Activated T-cell treated with anti-CD3 and anti-CD28 coated beads, Interleukin-2, amount 50 U/mL, for 4 hours (primary cell): ENCODE measurements at regions not wholly inside any gene's neighbourhood (a gene's known extent, or its start where the extent isn't known, plus 50 kb on each side); places are given as distances from the start of the nearest gene placed in this dataset.

ENCODE experiments used
- ATAC-seq, 2 donors: fragments of 200-7000 bp; cut with Tn5 transposase; one replicate each; pipeline ENCODE4 v1.10.0; 2021
- DNase-seq: peaks from one replicate; pipeline ENCODE4 v3.0.0-alpha.2; 2020
- H3K27me3 Mint-ChIP-seq: one replicate; pipeline ENCODE4 v1.8.0; 2021; ENCODE audit warnings: low read depth, mixed read lengths
- H3K36me3 Mint-ChIP-seq: one replicate; pipeline ENCODE4 v1.8.0; 2022; ENCODE audit warnings: mixed read lengths; ENCODE audit not compliant: insufficient read depth
- H3K4me1 Mint-ChIP-seq: one replicate; pipeline ENCODE4 v1.8.0; 2021; ENCODE audit warnings: low read depth, mixed read lengths
- H3K4me3 Mint-ChIP-seq: one replicate; pipeline ENCODE4 v1.8.0; 2021; ENCODE audit warnings: mild to moderate bottlenecking, moderate library complexity, mixed read lengths
- H3K9me3 Mint-ChIP-seq: one replicate; pipeline ENCODE4 v1.8.0; 2021; ENCODE audit warnings: mixed read lengths

DNA sequence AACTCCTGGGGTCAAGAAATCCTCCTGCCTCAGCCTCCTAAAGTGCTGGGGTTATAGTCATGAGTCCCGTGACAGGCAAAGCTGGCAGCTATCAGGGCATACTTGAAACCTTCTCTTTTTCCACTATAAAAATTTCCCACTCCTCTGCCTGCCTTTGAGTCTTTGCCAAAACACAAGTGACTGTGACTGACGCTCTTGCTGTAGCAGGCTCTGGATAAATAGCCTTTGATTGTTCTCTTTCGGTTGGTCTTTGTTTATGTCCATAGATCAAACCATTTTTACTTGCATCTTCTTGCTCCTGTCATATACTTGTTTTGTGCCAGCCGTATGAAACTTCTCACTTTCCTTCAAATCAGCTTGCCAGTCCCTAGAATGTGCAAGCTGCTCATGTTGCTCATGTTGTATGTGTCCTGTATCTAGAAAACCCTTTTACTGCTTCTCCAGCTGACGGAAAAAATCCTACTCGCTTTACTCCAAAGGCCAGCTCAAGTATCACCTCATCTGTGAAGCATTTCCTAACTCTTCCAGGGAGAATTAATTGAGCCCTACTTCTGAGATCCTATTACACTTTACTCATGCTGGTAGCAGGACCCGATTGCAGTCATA, 73.1 kb downstream of the RESF1 start:
- DNase-seq (no peak), ATAC-seq (no peak)
- H3K27me3 Mint-ChIP-seq = no peaks in the 10 kb centered on the region
- no peak overlapping the region for H3K4me3 Mint-ChIP-seq
- no peaks in the 10 kb centered on the region for H3K36me3 Mint-ChIP-seq
- no peaks in the 10 kb centered on the region for H3K9me3 Mint-ChIP-seq
- H3K4me1 Mint-ChIP-seq = peaks cover under 1% of the 10 kb centered on the region

- no peak for ATAC-seq
- no peaks in the 10 kb centered on the region for H3K27me3 Mint-ChIP-seq
These were observed 73.2 kb upstream of the BICD1 start for GRCh38 chr12:32033406-32033805.

DNA sequence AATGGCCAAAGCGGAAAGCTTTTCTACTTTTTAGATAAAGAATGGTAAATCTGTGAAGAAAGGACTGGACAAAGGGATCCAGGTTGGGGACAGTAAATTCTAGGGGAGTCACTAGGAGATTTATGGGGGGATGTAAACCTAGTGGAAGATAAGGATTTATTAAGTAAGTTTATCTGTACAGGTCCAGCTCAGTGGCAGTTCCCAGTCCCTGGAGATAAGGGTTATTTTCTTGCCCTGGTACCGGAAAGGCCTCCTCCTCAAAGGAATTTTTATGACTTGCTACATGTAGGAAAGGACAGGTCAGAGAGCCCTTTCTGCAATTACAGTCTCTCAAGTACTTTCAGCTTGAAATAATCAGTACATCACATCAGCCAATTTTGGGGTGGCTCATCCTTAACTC, 72.6 kb upstream of the BICD1 start:
- ATAC-seq (no peak), DNase-seq (no peak)
- Mint-ChIP-seq H3K36me3 (no peaks in the 10 kb centered on the region), H3K27me3 (no peaks in the 10 kb centered on the region), H3K4me3 (no peak overlapping the region), H3K4me1 (no peaks in the 10 kb centered on the region), H3K9me3 (no peaks in the 10 kb centered on the region)

More at GRCh38 chr12:32033406-32033805, 73.2 kb upstream of the BICD1 start:
- DNase-seq = no peak
- Mint-ChIP-seq H3K4me1 (no peaks in the 10 kb centered on the region), H3K4me3 (no peak overlapping the region), H3K36me3 (no peaks in the 10 kb centered on the region), H3K9me3 (no peaks in the 10 kb centered on the region)

DNA sequence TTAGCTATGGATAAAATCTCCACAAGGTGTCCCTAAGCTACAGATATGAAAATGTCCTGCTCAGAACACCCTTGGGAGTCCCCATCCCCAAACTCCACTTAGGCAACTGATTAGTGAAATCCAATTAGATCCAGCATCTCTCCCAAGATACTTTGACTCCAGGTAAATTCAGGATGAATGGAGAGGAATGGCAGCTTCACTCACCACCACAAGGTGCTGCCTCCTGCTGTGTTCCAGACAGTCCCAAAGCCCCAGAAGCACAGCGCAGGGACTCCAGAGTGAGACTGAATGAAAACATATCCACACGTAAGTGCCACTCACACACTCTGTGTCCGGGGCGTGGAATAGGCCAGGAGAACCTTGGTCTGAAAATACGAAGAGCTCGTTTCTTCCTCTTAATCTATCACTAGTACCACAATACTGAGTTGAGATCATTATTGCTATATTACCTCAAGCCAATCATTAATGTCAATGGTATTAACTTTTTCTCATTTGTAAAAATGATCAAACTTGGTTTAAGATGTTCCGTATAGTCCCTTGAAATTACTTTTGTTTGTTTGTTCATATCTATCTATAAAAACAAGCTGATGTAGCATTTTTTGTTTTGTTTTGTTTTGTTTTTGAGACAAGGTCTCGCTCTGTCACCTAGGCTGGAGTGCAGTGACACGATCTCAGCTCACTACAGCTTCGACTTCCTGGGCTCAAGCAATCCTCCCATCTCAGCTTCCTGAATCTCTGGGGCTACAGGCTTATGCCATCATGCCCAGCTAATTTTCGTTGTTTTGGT, 70.0 kb upstream of the BICD1 start:
- Mint-ChIP-seq H3K4me1 (no peaks in the 10 kb centered on the region), H3K9me3 (no peaks in the 10 kb centered on the region), H3K4me3 (no peak overlapping the region), H3K27me3 (no peaks in the 10 kb centered on the region), H3K36me3 (no peaks in the 10 kb centered on the region)
- ATAC-seq (no peak), DNase-seq (no peak)

- H3K4me1 Mint-ChIP-seq = no peaks in the 10 kb centered on the region
- no peak overlapping the region for H3K4me3 Mint-ChIP-seq
- no peaks in the 10 kb centered on the region for H3K27me3 Mint-ChIP-seq
- DNase-seq (no peak), ATAC-seq (no peak)
- no peaks in the 10 kb centered on the region for H3K36me3 Mint-ChIP-seq
- H3K9me3 Mint-ChIP-seq = peaks cover 15% of the 10 kb centered on the region
These were observed 67.3 kb upstream of the BICD1 start for GRCh38 chr12:32039347-32039746.

GRCh38 chr12:32039917-32040575, 66.6 kb upstream of the BICD1 start:
- H3K27me3 Mint-ChIP-seq = no peaks in the 10 kb centered on the region
- no peaks in the 10 kb centered on the region for H3K4me1 Mint-ChIP-seq
- peaks cover 18% of the 10 kb centered on the region for H3K9me3 Mint-ChIP-seq
- H3K4me3 Mint-ChIP-seq = no peak overlapping the region
- DNase-seq (no peak), ATAC-seq (no peak)
- H3K36me3 Mint-ChIP-seq = no peaks in the 10 kb centered on the region

DNA sequence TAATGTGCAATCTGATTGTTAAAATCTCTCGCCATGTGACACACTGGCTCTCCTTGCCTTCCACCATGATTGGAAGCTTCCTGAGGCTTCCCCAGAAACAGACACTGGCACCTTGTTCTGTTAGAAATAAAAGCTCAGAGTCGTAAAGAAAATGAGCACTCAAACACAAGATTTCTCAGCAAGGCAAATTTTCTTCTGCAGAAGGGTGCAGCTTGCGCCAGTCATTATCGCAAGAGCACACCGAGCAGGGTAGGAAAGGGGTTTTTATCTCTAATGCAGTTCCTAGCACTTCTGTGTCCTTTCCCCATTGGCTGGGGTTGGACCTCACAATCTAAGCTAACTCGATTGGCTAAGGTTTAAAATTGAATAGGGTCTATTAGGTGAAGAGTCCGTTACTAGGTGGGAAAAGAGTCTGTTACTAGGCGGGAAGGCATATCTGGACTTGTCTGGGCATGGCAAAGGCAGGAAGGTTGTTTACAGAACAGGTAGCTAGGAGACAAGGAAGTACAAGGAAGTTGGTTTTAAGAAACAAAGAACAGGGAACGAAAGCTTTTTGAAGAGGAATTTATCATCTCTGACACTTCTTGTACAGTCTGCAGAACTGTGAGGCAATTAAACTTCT, 62.6 kb upstream of the BICD1 start:
- no peaks in the 10 kb centered on the region for H3K27me3 Mint-ChIP-seq
- peaks cover 24% of the 10 kb centered on the region for H3K9me3 Mint-ChIP-seq

GRCh38 chr12:32047357-32048212, 59.1 kb upstream of the BICD1 start:
- Mint-ChIP-seq H3K36me3 (no peaks in the 10 kb centered on the region), H3K4me1 (peaks cover 2% of the 10 kb centered on the region), H3K27me3 (no peaks in the 10 kb centered on the region), H3K9me3 (peaks cover 20% of the 10 kb centered on the region), H3K4me3 (no peak overlapping the region)
- no peak for DNase-seq
- no peak for ATAC-seq

More for the DNA sequence above, 62.6 kb upstream of the BICD1 start:
- H3K36me3 Mint-ChIP-seq = no peaks in the 10 kb centered on the region
- ATAC-seq (no peak), DNase-seq (no peak)
- H3K4me3 Mint-ChIP-seq = no peak overlapping the region
- H3K4me1 Mint-ChIP-seq = peaks cover 2% of the 10 kb centered on the region

- DNase-seq (no peak), ATAC-seq (no peak)
- H3K9me3 Mint-ChIP-seq = peaks cover 14% of the 10 kb centered on the region
- H3K27me3 Mint-ChIP-seq = no peaks in the 10 kb centered on the region
- no peaks in the 10 kb centered on the region for H3K36me3 Mint-ChIP-seq
- no peak overlapping the region for H3K4me3 Mint-ChIP-seq
- H3K4me1 Mint-ChIP-seq = peaks cover 2% of the 10 kb centered on the region
These were observed 57.9 kb upstream of the BICD1 start for GRCh38 chr12:32048791-32049190.

- Mint-ChIP-seq H3K4me1 (peaks cover 2% of the 10 kb centered on the region), H3K36me3 (no peaks in the 10 kb centered on the region), H3K27me3 (no peaks in the 10 kb centered on the region), H3K9me3 (peaks cover 9% of the 10 kb centered on the region), H3K4me3 (no peak overlapping the region)
- DNase-seq (no peak), ATAC-seq (no peak)
These were observed 56.7 kb upstream of the BICD1 start for GRCh38 chr12:32049956-32050355.

GRCh38 chr12:32051511-32052211, 55.0 kb upstream of the BICD1 start:
- Mint-ChIP-seq H3K4me3 (no peak overlapping the region), H3K36me3 (no peaks in the 10 kb centered on the region), H3K4me1 (peaks cover 2% of the 10 kb centered on the region), H3K27me3 (no peaks in the 10 kb centered on the region), H3K9me3 (peaks cover 6% of the 10 kb centered on the region)
- DNase-seq (no peak), ATAC-seq (no peak)

GRCh38 chr12:32052212-32052713, 54.4 kb upstream of the BICD1 start:
- H3K4me3 Mint-ChIP-seq = no peak overlapping the region
- H3K9me3 Mint-ChIP-seq = peaks cover 6% of the 10 kb centered on the region
- no peaks in the 10 kb centered on the region for H3K36me3 Mint-ChIP-seq
- no peak for DNase-seq
- H3K27me3 Mint-ChIP-seq = no peaks in the 10 kb centered on the region
- H3K4me1 Mint-ChIP-seq = peaks cover 2% of the 10 kb centered on the region
- no peak for ATAC-seq

DNA sequence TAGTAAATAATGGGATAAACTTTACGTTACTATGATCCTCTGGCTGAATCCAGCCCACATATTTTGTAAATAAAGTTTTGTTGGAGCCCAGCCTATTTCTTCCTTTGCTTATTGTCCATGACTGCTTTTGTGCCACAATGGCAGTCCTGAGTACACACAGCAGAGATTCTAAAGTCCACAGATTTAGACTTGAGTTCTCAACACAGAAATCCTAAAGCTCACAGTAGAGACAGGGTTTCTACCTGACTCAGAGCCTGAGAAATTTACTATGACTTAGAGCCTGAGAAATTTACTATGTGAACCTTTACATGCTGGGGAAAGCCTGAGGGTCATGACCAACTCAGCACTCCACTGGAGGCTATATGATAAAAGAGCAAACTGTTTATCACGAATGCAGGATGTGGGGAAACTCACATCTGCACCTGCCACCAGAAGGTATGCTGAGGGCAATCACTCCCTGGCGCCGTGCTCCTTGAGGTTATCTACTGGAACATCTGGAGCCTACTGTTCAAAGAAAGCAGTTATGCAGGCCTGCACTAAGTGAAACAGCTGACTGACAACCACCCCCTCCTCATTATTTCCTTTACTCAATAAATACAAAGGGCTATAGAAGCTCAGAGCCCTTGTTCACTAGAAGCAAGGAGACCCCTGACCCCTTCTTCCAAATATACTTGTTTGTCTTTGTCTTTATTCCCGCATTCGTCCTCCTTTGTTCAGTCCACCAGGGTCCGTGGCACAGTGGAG, 52.6 kb upstream of the BICD1 start:
- no peak for DNase-seq
- ATAC-seq = no peak
- H3K4me3 Mint-ChIP-seq = no peak overlapping the region
- no peaks in the 10 kb centered on the region for H3K36me3 Mint-ChIP-seq
- peaks cover 6% of the 10 kb centered on the region for H3K9me3 Mint-ChIP-seq
- H3K27me3 Mint-ChIP-seq = no peaks in the 10 kb centered on the region
- H3K4me1 Mint-ChIP-seq = peaks cover under 1% of the 10 kb centered on the region
